Stimulated activated CD4-positive, alpha-beta T cell treated with anti-CD3 and anti-CD28 coated beads, TNF-alpha, amount 100 ng/mL, for 4 hours (primary cell): ENCODE measurements at regions not wholly inside any gene's neighbourhood (a gene's known extent, or its start where the extent isn't known, plus 50 kb on each side); places are given as distances from the start of the nearest gene placed in this dataset.

ENCODE experiments used
- DNase-seq, 3 experiments: peaks; one replicate each; pipeline ENCODE4 v3.0.0-alpha.2; 2020; ENCODE audit warnings: low read depth in 3 of 3

DNA sequence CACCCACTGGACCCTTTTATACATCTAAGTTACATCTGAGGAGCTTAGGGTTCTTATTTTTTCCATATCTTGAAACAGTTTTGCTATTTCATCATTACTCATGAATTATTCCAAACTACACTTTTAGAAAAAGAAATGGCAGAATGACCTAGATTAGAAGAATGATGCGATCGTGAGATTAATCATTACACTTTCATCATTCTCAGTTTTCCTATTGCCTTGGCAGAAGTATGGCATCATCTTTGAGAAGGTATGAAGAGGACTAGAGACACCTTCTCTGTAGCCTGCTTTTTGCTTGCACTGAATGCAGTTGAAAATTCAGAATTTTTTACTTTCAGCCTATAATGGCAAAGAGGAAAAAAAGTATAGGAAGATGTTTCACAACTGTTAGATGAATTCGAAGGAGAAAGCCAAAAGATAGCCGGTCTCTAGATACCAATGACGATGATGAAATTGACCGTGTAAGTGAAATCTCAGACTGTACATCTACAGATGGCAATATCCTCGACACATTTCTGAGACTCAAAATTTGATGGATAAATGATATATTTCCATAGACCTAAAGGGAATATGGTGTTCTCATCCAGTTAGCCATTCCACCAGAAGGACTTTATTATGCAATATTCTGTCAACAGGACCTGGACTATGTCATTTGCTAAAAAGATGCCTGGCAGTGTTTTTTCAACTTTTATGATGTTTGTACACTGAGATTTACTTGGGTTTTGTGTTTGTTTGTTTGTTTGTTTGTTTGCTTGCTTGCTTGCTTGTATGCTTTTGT, 191.8 kb downstream of the TOMM20 start:
- DNase-seq: no peak

DNA sequence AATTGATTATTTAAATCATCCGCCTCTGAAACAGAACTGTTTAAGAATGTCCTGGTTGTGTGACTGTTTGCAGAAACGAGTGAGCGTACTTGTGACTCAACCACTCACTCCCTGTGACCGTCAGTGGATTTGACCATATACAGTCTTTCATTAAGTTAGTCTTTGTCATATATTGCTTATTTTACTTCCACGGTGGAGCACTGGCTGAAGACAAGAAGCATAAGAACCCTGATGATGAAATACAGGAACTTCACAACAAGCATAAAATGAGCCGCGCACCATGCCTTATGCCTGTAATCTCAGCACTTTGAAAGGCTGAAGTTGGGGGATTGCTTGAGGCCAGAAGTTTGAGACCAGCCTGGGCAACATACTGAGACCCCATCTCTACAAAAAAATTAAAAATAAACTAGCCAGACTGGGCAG, 194.0 kb downstream of the TOMM20 start:
- no peak for DNase-seq

DNA sequence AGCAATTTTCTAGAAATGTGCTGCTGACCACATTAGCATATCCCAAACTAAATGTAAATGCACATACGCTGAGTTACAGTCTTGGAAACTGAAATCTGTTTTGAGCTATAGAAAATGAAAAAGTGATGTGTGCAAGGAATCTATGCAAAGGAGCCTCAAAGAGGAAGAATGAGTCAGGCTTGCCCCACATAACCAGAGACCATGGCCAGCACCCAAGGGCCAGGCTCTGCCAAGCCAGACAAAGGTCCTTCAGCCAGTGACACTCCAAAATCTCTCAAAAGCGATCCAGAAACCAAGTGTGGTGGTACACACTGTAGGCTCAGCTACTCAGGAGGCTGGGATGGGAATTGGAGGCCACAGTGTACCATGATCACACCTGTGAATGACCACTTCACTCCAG, 195.2 kb downstream of the TOMM20 start:
- no peak for DNase-seq

DNA sequence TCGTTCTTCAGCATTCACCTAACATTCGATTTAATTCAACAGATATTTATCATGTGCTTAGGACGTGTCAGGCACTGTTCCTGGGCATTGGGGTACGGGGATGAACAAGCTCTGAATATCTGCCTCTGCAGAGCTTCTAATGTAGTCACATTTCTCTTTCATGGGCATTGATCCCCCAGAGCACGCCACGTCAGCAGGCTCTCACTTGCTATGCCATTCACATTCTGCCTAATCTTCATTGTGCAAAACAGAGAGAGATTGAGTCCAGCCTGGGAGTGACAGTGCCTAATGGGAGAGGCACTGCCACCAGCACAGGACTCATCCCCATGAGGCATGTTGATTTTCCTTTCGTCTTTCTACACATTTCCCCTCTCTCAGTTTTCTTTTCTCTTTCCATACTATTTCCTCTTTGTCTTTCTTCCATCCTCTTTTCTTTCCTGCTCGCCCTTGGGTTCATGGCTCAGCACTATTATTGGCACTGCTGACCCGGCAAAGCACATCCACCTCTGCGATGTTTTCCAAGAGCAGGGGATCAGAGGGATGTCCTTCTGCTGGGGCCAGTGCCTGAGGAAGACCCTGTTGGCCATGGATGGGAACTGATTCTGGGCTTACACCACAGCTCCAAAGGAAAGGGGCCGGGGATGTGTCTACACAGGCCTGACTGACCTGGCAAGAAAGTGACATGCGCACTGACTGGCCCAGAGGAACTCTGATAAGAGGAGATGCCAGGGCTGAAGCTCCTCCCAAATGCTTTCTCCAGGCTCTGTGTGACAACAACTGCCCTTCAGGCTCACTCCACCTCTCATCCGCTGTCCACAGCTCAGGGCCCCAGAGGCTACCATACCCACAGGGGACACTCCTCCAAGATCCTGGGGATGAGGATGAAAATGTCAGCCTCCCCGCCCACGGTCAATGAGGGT, 195.9 kb downstream of the TOMM20 start:
- DNase-seq: no peak

DNA sequence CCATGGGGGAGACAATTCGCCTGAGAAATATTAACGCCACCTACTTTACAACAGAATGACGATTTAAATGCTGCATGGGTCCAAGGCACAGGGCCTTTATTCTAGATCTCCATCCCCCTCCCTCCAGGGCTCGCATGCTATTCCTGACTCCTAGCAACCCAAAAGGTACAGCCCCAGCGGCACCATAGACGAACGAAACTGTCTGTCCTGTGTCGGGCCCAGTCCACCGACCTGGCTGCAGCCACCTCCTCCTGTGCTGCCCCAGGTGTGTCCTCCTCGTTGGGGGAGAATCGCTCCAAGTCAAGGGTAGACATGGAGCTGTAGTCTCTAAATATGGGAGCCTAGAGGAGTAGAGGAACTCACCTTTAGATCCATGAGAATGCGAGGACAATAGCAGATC, 196.5 kb downstream of the TOMM20 start:
- no peak for DNase-seq

DNA sequence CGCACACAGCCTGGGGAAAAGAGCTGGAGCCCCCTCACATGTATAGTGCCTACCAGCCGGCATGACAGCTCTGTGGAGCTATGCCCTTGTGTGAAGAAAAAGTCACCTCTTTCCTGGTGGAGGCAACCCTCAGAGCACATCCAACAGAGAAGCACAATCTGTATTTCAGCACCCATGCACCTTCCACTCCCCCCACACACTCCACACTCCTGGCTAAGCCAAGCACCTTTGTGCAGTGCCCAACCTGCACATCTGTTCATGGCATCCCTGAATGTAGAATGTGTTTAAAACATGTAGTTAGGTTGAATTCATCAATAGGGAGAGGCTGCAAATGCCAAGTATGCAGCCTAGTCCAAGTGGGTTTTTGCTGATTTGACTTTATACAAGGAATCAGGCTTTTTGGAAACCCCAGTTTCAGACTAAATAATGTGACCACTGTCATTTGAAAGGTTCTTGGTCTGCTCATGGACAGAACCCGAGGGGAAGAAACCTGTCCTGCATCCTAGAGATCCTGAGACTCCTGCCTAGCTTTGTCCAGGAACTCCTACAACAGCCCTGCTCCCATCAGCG, 197.1 kb downstream of the TOMM20 start:
- DNase-seq: no peak

DNA sequence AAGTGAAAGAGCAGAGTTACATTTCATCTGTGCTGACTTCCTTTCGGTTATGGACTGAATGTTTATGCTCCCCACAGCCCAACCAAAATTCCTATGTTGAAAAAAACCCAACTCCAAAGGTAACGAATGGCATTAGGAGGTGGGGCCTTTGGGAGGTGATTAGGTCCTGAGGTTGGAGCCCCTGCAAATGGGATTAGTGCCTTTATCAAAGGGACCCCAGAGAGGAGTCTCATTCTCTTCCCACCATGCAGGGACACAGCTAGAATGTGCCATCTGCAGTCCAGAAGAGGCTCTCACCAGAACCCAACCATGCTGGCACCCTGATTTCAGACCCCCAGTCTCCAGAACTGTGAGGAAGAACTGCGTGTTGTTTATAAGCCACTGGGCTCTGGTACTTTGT, 199.3 kb downstream of the TOMM20 start:
- DNase-seq: no peak

DNA sequence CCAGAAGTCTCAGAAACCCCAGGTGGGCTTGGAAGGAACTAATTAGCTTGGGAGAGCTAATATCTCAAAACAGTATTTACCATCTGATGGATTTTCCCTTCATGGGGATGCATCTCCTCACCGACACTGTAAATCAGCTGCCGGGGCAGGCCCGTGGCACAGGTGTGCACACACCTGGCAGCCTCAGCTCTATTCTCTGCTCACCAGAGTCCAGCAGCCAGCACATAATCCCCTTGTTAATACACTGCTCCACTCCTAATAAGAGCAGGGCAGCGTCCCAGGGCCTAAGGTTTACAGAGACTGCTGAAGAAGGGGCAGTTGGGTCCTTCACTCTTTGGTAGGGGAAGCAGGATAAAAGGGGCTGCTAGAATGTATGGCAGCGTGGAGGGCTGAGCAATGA, 200.0 kb downstream of the TOMM20 start:
- DNase-seq: no peak

DNA sequence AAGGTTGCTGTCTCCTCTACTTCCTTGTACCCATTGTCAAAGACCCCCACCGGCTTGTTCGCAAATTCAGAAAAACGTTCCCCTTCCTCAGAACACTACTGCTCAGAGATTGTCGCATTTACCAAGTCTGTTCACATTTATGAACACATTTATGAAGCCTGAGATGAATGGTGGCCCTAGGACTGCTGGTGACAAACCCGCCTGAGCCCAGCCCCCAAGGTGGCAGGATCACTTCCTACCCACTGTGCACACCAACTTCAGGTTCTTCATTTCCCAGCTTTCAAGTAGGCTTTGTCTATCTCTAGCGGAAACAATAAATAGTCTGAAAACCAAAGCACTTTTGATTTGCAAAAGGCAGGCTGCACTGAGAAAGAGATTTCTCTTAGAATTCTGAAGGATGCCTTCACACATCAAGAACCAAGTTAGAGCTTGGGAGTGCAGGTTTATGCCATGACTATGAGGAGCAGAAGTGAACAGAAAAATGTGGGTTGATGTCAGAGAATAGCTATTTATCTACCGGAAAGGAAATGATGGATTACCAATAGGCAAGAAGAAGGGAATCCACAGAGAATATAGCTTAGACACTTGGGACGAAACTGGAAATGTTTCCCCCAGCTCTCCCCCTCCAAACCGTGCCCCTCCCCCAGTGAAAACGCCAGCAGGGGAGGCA, 200.5 kb downstream of the TOMM20 start:
- no peak for DNase-seq

DNA sequence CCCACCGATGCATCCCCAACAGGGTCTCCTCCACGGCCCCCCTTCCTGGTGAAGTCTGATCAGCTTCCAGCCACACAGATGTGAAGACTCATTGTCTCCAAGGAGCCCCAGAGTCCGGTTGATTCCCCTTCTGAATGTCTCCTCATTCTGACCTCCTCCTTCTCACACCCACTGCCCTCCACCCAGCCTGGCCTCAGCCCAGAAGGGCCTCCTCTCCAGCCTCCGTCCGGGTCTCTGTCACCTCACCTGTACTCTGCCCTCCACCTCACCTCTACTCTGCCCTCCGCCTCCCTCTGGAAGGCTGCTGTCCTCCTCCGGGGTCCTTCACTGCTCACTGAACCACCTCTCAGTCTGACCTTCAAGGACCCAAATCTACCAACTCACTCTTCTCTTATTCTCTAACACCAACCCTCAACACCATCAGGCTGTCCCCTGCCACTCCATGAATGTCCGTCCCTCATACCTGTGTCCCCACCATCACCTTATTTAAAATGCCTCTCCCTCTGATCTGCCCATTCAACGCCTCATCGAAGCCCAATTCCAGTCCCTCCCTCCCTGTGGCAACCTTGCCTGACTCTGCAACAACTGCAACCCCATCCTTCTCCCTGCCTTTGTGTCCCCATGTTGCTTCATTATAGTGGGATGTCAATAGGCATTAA, 201.2 kb downstream of the TOMM20 start:
- no peak for DNase-seq

DNA sequence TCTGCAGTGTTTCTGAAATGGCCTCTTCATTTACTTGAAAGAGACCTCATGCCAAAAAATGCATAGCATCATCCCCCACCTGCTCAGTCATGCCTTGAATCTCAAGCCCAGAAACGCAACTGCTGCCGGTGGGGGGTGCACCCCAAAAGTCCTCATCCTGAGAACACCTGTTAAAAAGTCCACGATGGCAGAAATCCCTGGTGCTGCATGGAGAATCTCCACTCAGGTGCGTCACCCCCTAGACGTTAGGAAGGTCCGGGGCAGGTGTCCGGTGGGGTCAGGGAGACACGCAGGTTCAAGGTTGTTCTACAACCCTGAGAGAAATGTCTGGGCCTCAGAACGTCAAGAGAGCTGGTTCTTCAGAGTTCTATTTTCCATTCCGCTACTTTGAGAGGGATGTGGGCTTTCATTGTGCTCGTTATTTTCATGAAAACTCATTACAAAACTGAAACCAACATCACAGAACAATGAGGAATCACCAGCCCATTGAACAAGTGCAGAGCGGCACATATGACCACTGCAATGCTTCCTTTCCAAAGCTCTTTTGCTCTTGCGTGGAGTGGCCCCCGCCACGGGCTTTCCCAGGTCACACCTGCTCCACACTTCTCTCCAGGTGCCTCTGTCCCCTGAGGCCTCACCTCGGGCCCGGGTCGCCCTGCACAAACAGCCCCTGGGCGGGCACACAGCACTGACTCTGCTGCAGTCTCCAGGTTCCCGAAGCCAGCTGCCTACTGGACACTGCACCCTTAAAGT, 201.9 kb downstream of the TOMM20 start:
- peak in 1 of 3 experiments; percentile 24 for DNase-seq

DNA sequence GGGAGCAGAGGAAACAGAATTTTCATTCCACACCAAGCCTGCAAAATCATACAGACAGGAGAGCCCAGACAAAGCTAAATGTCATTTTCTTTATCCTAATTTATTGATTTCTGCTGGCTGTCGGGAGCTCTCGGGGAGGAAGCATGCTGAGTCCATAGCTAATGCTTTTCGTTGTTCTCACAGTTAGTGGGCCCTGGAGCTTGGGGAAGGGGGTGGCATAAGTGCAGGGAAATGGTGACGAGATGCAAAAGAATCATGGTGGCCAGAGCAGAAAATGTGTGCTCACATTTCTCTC, 202.4 kb downstream of the TOMM20 start:
- no peak for DNase-seq

DNA sequence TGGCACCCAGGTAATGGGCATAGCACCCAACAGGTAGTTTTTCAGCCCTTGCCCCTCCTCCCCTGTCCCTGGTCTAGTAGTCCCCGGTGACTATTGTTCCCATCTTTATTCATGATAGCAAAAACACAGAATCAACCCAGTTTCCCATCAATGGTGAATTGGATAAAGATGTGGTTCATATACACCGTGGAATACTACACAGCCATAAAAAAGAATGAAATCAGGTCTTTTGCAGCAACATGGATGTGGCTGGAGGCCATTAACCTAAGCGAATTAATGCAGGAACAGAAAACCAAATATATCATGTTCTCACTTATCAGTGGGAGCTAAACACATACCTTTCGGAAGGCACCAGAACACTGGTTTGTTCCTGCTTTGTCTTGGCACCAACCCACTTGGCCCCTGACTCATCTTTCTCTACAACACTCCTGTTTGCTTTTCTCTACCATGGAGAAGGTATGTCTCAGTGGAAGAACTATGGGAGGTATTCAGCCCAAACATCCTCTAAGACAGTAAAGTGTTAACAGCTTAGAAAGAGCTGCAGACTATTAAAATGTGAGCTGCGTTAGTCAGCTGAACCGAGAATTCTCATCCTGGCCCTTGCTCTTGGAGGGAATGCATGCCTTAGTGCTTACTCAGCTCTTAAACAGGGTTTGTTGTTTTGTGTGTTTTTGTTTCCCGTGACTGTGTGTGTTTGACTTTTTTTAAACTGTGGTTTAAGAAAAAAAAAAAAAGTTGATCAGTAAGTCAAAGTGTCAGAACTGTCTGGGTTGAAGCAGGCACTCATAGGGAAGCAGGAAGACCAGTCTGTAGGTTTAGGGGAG, 203.0 kb downstream of the TOMM20 start:
- DNase-seq: no peak

DNA sequence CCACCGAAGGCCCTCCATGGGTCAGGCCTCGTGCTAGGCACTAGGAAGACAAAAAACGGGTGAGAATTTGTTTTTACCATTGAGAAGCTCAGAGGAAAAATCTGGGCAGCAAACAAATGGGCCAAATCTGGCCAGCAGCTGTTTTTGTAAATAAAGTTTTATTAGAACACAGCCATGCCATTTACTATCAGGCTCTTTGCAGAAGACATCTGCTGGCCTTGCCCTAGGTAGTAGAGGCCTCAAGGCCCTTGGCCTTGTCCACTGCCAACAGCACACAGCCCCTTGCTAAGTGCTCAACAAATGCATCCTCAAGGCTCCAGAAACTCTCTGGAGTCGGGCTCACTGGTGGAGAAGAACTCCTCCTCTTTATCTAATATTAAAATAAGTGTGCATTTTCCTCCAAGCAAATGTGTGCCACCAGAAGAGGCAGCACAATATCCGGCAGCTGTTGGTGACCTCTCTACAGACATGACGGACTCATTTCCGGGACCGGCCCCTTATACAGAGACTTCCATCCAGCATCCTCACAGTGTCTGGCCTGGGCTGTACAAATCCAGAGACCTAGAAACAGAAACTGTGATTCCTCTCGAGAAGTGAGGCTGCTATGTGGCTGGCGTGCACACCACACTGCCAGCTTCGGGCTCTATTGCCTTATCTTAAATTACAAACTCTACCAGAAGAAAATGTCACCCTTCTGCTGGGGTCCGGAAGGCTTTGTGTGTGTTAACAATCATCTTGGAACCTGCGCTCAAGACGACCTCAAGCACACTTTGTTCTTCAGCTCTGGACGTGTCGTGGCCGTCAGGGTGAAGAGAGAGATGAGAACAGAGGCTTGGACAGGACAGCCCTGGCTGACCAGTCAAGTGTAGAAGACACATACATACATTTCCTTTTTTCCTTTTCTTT, 203.9 kb downstream of the TOMM20 start:
- DNase-seq: no peak

DNA sequence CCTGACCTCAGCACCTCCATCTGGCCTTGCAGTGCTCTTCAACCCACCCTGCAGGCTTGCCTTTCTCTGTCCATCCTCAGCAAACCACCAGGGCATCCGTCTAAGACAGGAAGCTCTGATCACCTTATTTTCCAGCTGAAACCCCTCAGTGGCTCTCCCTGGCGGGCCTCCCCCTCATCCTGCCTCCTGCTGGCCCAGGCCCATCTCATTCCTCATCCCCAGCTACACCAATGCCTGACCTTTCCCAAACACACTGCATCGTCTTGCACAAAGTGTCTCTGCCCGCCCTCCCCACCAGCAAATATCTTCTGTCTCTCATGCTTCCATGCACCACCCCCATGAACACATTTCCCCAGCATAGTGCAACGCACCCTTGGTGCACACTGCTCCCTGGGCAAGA, 205.0 kb downstream of the TOMM20 start:
- no peak for DNase-seq

DNA sequence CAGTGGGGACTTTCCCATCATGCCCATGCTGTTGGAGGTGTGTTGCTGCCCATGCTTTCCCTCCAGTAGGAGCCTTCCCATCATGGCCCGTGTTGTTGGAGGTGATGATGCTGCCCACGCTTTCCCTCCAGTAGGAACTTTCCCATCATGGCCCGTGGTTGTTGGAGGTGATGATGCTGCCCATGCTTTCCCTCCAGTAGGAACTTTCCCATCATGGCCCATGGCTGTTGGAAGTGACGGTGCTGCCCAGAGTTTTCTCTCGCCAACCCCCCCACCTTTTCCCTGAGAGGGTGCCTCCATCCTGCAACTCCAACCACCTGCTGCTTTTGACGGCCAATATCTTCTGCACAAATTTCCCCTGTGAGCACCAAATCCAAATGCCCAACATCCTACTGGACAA, 205.7 kb downstream of the TOMM20 start:
- DNase-seq: no peak

DNA sequence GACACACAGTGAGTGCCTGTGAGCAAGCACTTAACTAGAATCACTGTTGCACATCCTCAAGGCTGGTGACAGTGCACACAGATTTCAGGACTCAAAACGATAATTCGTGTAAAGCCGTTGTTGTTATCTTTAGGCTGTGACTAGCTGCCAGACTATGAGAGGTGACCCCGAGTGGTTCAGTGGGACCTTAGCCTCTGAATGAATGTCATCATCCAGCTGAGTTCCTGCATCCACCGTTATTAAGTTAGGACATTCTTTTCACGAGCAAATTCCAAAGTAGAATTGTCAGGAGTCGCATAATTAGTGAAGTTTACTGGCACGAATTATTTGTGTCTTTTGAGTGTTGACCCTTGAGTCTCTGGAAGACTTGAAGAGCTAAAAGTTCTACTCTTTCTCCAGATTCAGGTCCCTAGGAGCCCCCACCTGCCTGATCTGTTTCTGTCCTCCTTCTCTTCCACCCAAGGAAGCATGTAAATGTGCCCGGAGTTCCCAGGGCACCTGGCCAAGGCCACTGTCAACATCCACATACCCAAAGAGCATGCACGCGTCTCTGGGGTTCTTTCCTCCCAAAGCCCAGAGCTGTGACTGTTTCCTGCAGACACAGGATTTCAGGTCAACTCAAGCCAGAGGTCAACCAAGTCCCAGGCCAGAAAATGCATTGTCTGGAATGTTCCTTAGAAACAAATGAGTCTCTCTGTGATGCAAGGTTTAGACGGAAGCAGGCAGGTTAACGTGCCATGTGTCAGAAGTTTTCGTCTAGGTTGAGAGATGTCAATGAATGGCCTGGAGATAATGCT, 207.2 kb downstream of the TOMM20 start:
- DNase-seq: no peak

DNA sequence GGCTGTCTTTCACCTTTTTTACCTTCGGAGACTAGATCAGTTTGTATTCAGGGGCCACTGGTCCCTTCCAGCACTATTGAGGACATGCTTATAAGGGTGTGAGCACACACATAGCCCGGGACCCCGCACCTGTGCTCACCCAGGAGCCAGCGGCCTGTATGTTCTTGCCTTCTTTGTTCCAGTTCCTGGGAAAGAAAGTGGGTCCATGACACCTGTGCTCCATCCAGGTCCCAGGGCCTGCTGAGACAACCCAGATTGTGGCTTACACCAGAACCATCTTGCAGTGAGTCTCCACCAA, 207.8 kb downstream of the TOMM20 start:
- no peak for DNase-seq
